HEK293 (cell line): ENCODE measurements at regions not wholly inside any gene's neighbourhood (a gene's known extent, or its start where the extent isn't known, plus 50 kb on each side); places are given as distances from the start of the nearest gene placed in this dataset.
"Not testable (repeated sequence)": the region's sequence is repeated elsewhere in the genome, so short reads cannot be mapped to it uniquely, and the experiment has no call there.

Source experiments
- CTCF ChIP-seq: fragments of 450-650 bp; formaldehyde crosslinking; IDR thresholded peaks from 2 replicates; pipeline ENCODE4 v1.5.1; 2016; ENCODE audit warnings: missing biosample characterization, missing genetic modification characterization
- PRDM2 ChIP-seq: fragments of 450-650 bp; formaldehyde crosslinking; IDR thresholded peaks from 2 replicates; pipeline ENCODE4 v1.5.1; 2016; ENCODE audit warnings: missing biosample characterization, missing genetic modification characterization, borderline replicate concordance
- REST ChIP-seq: fragments of 450-650 bp; formaldehyde crosslinking; IDR thresholded peaks from 2 replicates; pipeline ENCODE4 v1.5.1; 2016; ENCODE audit warnings: missing biosample characterization, missing genetic modification characterization
- ZFP3 ChIP-seq: fragments of 450-650 bp; formaldehyde crosslinking; IDR thresholded peaks from 2 replicates; pipeline ENCODE4 v1.5.1; 2016; ENCODE audit warnings: low read depth, missing biosample characterization, missing genetic modification characterization
- ZNF561 ChIP-seq: fragments of 450-650 bp; IDR thresholded peaks from 2 replicates; pipeline ENCODE4 v1.5.1; 2018; ENCODE audit warnings: missing biosample characterization, missing genetic modification characterization, borderline replicate concordance

GRCh38 chr11:8774916-8775315 lies 92.3 kb downstream of the RPL27A start:
- not testable (repeated sequence) for TF ChIP-seq CTCF; PRDM2; ZNF561 (tag by site-specific recombination); ZFP3; REST (tag by site-specific recombination)
